Activated CD8-positive, alpha-beta memory T cell treated with anti-CD3 and anti-CD28 coated beads, Interleukin-2, amount 50 U/mL, for 48 hours (primary cell): ENCODE measurements at regions not wholly inside any gene's neighbourhood (a gene's known extent, or its start where the extent isn't known, plus 50 kb on each side); places are given as distances from the start of the nearest gene placed in this dataset.
A peak's percentile ranks its signal among the peaks of the same experiment; 100 is the strongest.

ENCODE experiments used
- DNase-seq: peaks from one replicate; pipeline ENCODE4 v3.0.0-alpha.2; 2020

GRCh38 chrX:42725196-42725595, 52.8 kb downstream of the PPP1R2C start:
- DNase-seq, result no peak

- no peak for DNase-seq
Observed at GRCh38 chrX:42720209-42720608, 57.8 kb downstream of the PPP1R2C start.

- no peak for DNase-seq
Observed at GRCh38 chrX:42715701-42716262, 62.2 kb downstream of the PPP1R2C start.

GRCh38 chrX:42714981-42715700, 62.8 kb downstream of the PPP1R2C start:
- DNase-seq, result peak; percentile 51

GRCh38 chrX:42710452-42710851, 67.5 kb downstream of the PPP1R2C start:
- DNase-seq, result no peak

- DNase-seq, result no peak
Observed at GRCh38 chrX:42708222-42708621, 69.7 kb downstream of the PPP1R2C start.

- DNase-seq, result no peak
Observed at GRCh38 chrX:42707742-42708141, 70.2 kb downstream of the PPP1R2C start.

- DNase-seq, result no peak
Observed at GRCh38 chrX:42704454-42704853, 73.5 kb downstream of the PPP1R2C start.

GRCh38 chrX:42697544-42697943, 80.4 kb downstream of the PPP1R2C start:
- no peak for DNase-seq

- DNase-seq, result no peak
Observed at GRCh38 chrX:42696536-42697124, 81.3 kb downstream of the PPP1R2C start.

- no peak for DNase-seq
Observed at GRCh38 chrX:42695800-42696358, 82.1 kb downstream of the PPP1R2C start.

- no peak for DNase-seq
Observed at GRCh38 chrX:42694260-42694815, 83.6 kb downstream of the PPP1R2C start.

GRCh38 chrX:42691196-42691595, 86.8 kb downstream of the PPP1R2C start:
- DNase-seq, result no peak

- DNase-seq, result no peak
Observed at GRCh38 chrX:42686706-42687105, 91.3 kb downstream of the PPP1R2C start.

- no peak for DNase-seq
Observed at GRCh38 chrX:42686296-42686695, 91.7 kb downstream of the PPP1R2C start.

- DNase-seq, result no peak
Observed at GRCh38 chrX:42684065-42684464, 93.9 kb downstream of the PPP1R2C start.

- DNase-seq, result no peak
Observed at GRCh38 chrX:42680666-42681065, 97.3 kb downstream of the PPP1R2C start.

- no peak for DNase-seq
Observed at GRCh38 chrX:42678133-42678532, 99.8 kb downstream of the PPP1R2C start.

- no peak for DNase-seq
Observed at GRCh38 chrX:42673301-42673810, 104.6 kb downstream of the PPP1R2C start.

GRCh38 chrX:42664680-42665079, 113.3 kb downstream of the PPP1R2C start:
- no peak for DNase-seq

- DNase-seq, result no peak
Observed at GRCh38 chrX:42628471-42628870, 149.5 kb downstream of the PPP1R2C start.

- DNase-seq, result no peak
Observed at GRCh38 chrX:42627891-42628290, 150.1 kb downstream of the PPP1R2C start.

GRCh38 chrX:42624524-42624923, 153.4 kb downstream of the PPP1R2C start:
- no peak for DNase-seq

GRCh38 chrX:42619068-42619467, 158.9 kb downstream of the PPP1R2C start:
- no peak for DNase-seq
